ENCODE measurements at regions not wholly inside any gene's neighbourhood (a gene's known extent, or its start where the extent isn't known, plus 50 kb on each side); places are given as distances from the start of the nearest gene placed in this dataset.

DNA sequence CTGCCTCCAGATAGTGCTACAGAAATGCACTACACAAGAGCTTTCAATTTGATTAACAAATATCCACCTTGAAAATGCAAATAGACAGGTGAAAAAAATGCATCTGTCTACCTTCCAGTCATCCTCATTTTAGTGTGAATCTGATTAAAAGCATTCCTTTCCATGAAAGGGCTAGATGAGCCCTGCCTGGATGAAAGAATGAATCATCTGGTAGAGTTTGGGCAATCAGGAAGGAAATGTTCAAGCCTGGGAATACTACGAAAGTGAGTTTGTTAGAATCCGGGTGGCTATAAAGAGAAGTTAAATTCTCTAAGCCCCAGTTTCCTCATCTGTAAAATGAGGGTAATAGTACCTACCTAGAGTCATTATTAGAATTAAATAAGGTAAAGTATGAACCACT lies 142.6 kb downstream of the FAM114A2 start:
- no peak for TF ChIP-seq POLR2A (IDR thresholded peaks at IDR 0.05)
- TF ChIP-seq, protein P1, sequence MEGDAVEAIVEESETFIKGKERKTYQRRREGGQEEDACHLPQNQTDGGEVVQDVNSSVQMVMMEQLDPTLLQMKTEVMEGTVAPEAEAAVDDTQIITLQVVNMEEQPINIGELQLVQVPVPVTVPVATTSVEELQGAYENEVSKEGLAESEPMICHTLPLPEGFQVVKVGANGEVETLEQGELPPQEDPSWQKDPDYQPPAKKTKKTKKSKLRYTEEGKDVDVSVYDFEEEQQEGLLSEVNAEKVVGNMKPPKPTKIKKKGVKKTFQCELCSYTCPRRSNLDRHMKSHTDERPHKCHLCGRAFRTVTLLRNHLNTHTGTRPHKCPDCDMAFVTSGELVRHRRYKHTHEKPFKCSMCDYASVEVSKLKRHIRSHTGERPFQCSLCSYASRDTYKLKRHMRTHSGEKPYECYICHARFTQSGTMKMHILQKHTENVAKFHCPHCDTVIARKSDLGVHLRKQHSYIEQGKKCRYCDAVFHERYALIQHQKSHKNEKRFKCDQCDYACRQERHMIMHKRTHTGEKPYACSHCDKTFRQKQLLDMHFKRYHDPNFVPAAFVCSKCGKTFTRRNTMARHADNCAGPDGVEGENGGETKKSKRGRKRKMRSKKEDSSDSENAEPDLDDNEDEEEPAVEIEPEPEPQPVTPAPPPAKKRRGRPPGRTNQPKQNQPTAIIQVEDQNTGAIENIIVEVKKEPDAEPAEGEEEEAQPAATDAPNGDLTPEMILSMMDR (IDR thresholded peaks at IDR 0.05), result no peak

Measured in body of pancreas (tissue), 4 donors.